ENCODE measurements at regions not wholly inside any gene's neighbourhood (a gene's known extent, or its start where the extent isn't known, plus 50 kb on each side); places are given as distances from the start of the nearest gene placed in this dataset.

GRCh38 chr2:107263628-107264027 is 377.7 kb upstream of the ST6GAL2 start:
- Histone ChIP-seq H2AFZ (ENCODE audit: insufficient read depth, low read length, poor library complexity) (no peak overlapping the region), H3K4me3 (ENCODE audit: low read depth, low read length) (no peak overlapping the region), H3K36me3 (ENCODE audit: control insufficient read depth in 1 of 2, insufficient read depth in 2 of 2, low read length in 2 of 2) (no peaks in the 10 kb centered on the region), H3K4ac (ENCODE audit: low read depth, low read length) (no peak overlapping the region), H3K79me2 (ENCODE audit: control insufficient read depth, insufficient read depth, low read length, poor library complexity) (no peaks in the 10 kb centered on the region), H3K4me2 (ENCODE audit: low read length) (no peak overlapping the region), H4K8ac (ENCODE audit: low read depth, low read length) (no peak overlapping the region), H3K18ac (ENCODE audit: low read length) (no peak overlapping the region), H3K14ac (ENCODE audit: low read length) (no peak overlapping the region), H3K79me1 (ENCODE audit: low read length) (no peaks in the 10 kb centered on the region), H2BK12ac (ENCODE audit: low read length) (no peak overlapping the region), H3K27ac (ENCODE audit: low read depth, low read length) (no peak overlapping the region), H3K9me3 (ENCODE audit: insufficient read depth, low read depth, low read length) (no peaks in the 10 kb centered on the region), H4K12ac (ENCODE audit: low read depth, low read length) (no peak overlapping the region), H3K23ac (ENCODE audit: low read length) (no peak overlapping the region), H3K4me1 (ENCODE audit: control insufficient read depth in 1 of 2, insufficient read depth in 2 of 2, low read length in 2 of 2) (peaks cover 0 to 5% of the 10 kb centered on the region in 2 experiments), H2BK120ac (ENCODE audit: insufficient read depth, low read length, poor library complexity) (no peak overlapping the region), H2AK5ac (ENCODE audit: low read length) (no peak overlapping the region), H3K9ac (ENCODE audit: low read length) (no peak overlapping the region), H2BK5ac (ENCODE audit: low read depth, low read length, poor library complexity) (no peak overlapping the region), H4K91ac (ENCODE audit: low read depth, low read length) (no peak overlapping the region), H3K27me3 (ENCODE audit: insufficient read depth, low read length) (no peaks in the 10 kb centered on the region)
- DNase-seq: no peak
- no CpG with 5 or more reads among the region's 3 CpGs for WGBS (ENCODE audit: extremely low coverage, insufficient coverage, insufficient read length)

GRCh38 chr2:107264184-107264583 is 378.2 kb upstream of the ST6GAL2 start:
- no peak for DNase-seq
- Histone ChIP-seq H2AFZ (ENCODE audit: insufficient read depth, low read length, poor library complexity) (no peak overlapping the region), H2AK5ac (ENCODE audit: low read length) (no peak overlapping the region), H3K9me3 (ENCODE audit: insufficient read depth, low read depth, low read length) (no peaks in the 10 kb centered on the region), H3K4ac (ENCODE audit: low read depth, low read length) (no peak overlapping the region), H2BK5ac (ENCODE audit: low read depth, low read length, poor library complexity) (no peak overlapping the region), H3K23ac (ENCODE audit: low read length) (no peak overlapping the region), H3K4me3 (ENCODE audit: low read depth, low read length) (no peak overlapping the region), H3K36me3 (ENCODE audit: control insufficient read depth in 1 of 2, insufficient read depth in 2 of 2, low read length in 2 of 2) (no peaks in the 10 kb centered on the region), H3K79me1 (ENCODE audit: low read length) (no peaks in the 10 kb centered on the region), H4K8ac (ENCODE audit: low read depth, low read length) (no peak overlapping the region), H3K18ac (ENCODE audit: low read length) (no peak overlapping the region), H3K4me1 (ENCODE audit: control insufficient read depth in 1 of 2, insufficient read depth in 2 of 2, low read length in 2 of 2) (peaks cover 0 to 5% of the 10 kb centered on the region in 2 experiments), H2BK120ac (ENCODE audit: insufficient read depth, low read length, poor library complexity) (no peak overlapping the region), H3K27me3 (ENCODE audit: insufficient read depth, low read length) (no peaks in the 10 kb centered on the region), H4K91ac (ENCODE audit: low read depth, low read length) (no peak overlapping the region), H3K79me2 (ENCODE audit: control insufficient read depth, insufficient read depth, low read length, poor library complexity) (no peaks in the 10 kb centered on the region), H3K9ac (ENCODE audit: low read length) (no peak overlapping the region), H4K12ac (ENCODE audit: low read depth, low read length) (no peak overlapping the region), H2BK12ac (ENCODE audit: low read length) (no peak overlapping the region), H3K27ac (ENCODE audit: low read depth, low read length) (no peak overlapping the region), H3K14ac (ENCODE audit: low read length) (no peak overlapping the region), H3K4me2 (ENCODE audit: low read length) (no peak overlapping the region)
- no CpG with 5 or more reads among the region's 6 CpGs for WGBS (ENCODE audit: extremely low coverage, insufficient coverage, insufficient read length)

GRCh38 chr2:107266555-107266954 is 380.6 kb upstream of the ST6GAL2 start:
- Histone ChIP-seq H3K36me3 (ENCODE audit: control insufficient read depth in 1 of 2, insufficient read depth in 2 of 2, low read length in 2 of 2) (no peaks in the 10 kb centered on the region), H2BK120ac (ENCODE audit: insufficient read depth, low read length, poor library complexity) (no peak overlapping the region), H4K91ac (ENCODE audit: low read depth, low read length) (no peak overlapping the region), H3K4me1 (ENCODE audit: control insufficient read depth in 1 of 2, insufficient read depth in 2 of 2, low read length in 2 of 2) (peaks cover 0 to 5% of the 10 kb centered on the region in 2 experiments), H2BK12ac (ENCODE audit: low read length) (no peak overlapping the region), H3K4ac (ENCODE audit: low read depth, low read length) (no peak overlapping the region), H3K9me3 (ENCODE audit: insufficient read depth, low read depth, low read length) (no peaks in the 10 kb centered on the region), H3K4me3 (ENCODE audit: low read depth, low read length) (no peak overlapping the region), H3K79me1 (ENCODE audit: low read length) (no peaks in the 10 kb centered on the region), H3K4me2 (ENCODE audit: low read length) (no peak overlapping the region), H2AK5ac (ENCODE audit: low read length) (no peak overlapping the region), H3K18ac (ENCODE audit: low read length) (no peak overlapping the region), H2BK5ac (ENCODE audit: low read depth, low read length, poor library complexity) (no peak overlapping the region), H3K14ac (ENCODE audit: low read length) (no peak overlapping the region), H3K27ac (ENCODE audit: low read depth, low read length) (no peak overlapping the region), H3K9ac (ENCODE audit: low read length) (no peak overlapping the region), H3K79me2 (ENCODE audit: control insufficient read depth, insufficient read depth, low read length, poor library complexity) (no peaks in the 10 kb centered on the region), H3K27me3 (ENCODE audit: insufficient read depth, low read length) (no peaks in the 10 kb centered on the region), H4K12ac (ENCODE audit: low read depth, low read length) (no peak overlapping the region), H3K23ac (ENCODE audit: low read length) (no peak overlapping the region), H2AFZ (ENCODE audit: insufficient read depth, low read length, poor library complexity) (no peak overlapping the region), H4K8ac (ENCODE audit: low read depth, low read length) (no peak overlapping the region)
- no CpG with 5 or more reads among the region's 1 CpG for WGBS (ENCODE audit: extremely low coverage, insufficient coverage, insufficient read length)
- DNase-seq: no peak

- WGBS (ENCODE audit: extremely low coverage, insufficient coverage, insufficient read length): no CpG with 5 or more reads among the region's 3 CpGs
- peaks cover 0 to 5% of the 10 kb centered on the region in 2 experiments for H3K4me1 ChIP-seq (ENCODE audit: control insufficient read depth in 1 of 2, insufficient read depth in 2 of 2, low read length in 2 of 2)
These were observed 381.1 kb upstream of the ST6GAL2 start for GRCh38 chr2:107267086-107267485.

More at GRCh38 chr2:107267086-107267485, 381.1 kb upstream of the ST6GAL2 start:
- Histone ChIP-seq H3K4ac (ENCODE audit: low read depth, low read length) (no peak overlapping the region), H3K27me3 (ENCODE audit: insufficient read depth, low read length) (no peaks in the 10 kb centered on the region), H2BK120ac (ENCODE audit: insufficient read depth, low read length, poor library complexity) (no peak overlapping the region), H3K23ac (ENCODE audit: low read length) (no peak overlapping the region), H2AFZ (ENCODE audit: insufficient read depth, low read length, poor library complexity) (no peak overlapping the region), H3K79me2 (ENCODE audit: control insufficient read depth, insufficient read depth, low read length, poor library complexity) (no peaks in the 10 kb centered on the region), H4K8ac (ENCODE audit: low read depth, low read length) (no peak overlapping the region), H3K36me3 (ENCODE audit: control insufficient read depth in 1 of 2, insufficient read depth in 2 of 2, low read length in 2 of 2) (no peaks in the 10 kb centered on the region), H3K18ac (ENCODE audit: low read length) (no peak overlapping the region), H3K79me1 (ENCODE audit: low read length) (no peaks in the 10 kb centered on the region), H3K4me2 (ENCODE audit: low read length) (no peak overlapping the region), H4K91ac (ENCODE audit: low read depth, low read length) (no peak overlapping the region), H3K4me3 (ENCODE audit: low read depth, low read length) (no peak overlapping the region), H3K27ac (ENCODE audit: low read depth, low read length) (no peak overlapping the region), H3K14ac (ENCODE audit: low read length) (no peak overlapping the region), H3K9ac (ENCODE audit: low read length) (no peak overlapping the region), H2BK5ac (ENCODE audit: low read depth, low read length, poor library complexity) (no peak overlapping the region), H4K12ac (ENCODE audit: low read depth, low read length) (no peak overlapping the region), H2AK5ac (ENCODE audit: low read length) (no peak overlapping the region), H2BK12ac (ENCODE audit: low read length) (no peak overlapping the region), H3K9me3 (ENCODE audit: insufficient read depth, low read depth, low read length) (no peaks in the 10 kb centered on the region)
- DNase-seq: no peak

Measured in trophoblast cell (in vitro differentiated cells and primary cell).